HG02678 (cell line): ENCODE measurements at regions not wholly inside any gene's neighbourhood (a gene's known extent, or its start where the extent isn't known, plus 50 kb on each side); places are given as distances from the start of the nearest gene placed in this dataset.
"Not testable (repeated sequence)": the region's sequence is repeated elsewhere in the genome, so short reads cannot be mapped to it uniquely, and the experiment has no call there.

Experiments
- ATAC-seq: cut with Tn5 transposase; IDR thresholded peaks from one replicate; pipeline ENCODE4 v1.9.1; 2021; ENCODE audit warnings: mild to moderate bottlenecking, moderate library complexity; ENCODE audit not compliant: unreplicated experiment

DNA sequence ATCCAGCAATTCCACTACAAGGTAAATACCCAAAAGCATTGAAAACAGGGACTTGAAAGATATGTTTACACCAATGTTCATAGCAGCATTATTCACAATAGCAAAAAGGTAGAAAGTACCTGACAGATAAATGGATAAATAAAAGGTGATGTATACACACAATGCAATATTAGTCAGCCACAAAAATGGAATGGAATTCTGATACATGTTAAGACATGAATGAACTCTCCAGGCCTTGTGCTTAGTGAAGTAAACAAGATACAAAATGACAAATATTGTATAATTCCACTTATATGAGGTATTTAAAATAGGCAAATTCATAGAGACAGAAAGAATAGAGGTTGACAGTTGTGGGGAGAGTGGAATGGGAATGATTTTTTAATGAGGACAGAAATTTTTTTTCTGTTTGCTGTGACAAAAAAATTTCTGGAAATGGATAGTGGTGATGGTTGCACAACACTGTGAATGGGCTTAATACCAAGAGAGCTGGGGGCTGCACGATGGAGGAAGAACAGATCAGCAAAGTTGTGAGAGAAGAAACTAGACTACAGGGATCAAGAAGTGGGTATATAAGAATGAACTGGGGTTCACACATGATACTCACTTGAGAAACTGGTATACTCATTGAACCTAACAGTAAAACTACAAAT, 137.2 kb downstream of the MZT1 start:
- no peak for ATAC-seq

DNA sequence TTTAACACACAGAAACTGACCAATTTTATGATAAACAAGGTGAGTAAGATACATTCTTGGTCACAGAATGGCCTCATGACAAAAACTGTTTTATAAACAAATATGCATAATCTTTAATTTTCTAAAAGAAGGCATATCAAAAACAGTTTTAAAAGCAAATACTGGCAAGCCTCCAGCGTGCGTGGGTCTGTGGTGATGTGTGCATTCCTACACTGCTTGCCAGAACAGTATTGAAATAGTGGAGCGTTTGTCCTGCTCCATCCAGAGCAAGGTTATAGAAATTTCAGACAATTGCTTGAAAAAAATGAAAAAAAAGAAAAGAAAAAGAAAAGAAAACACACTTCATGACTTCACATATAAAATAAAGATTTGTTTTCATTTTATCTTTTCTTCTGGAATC, 140.9 kb downstream of the MZT1 start:
- ATAC-seq: no peak

DNA sequence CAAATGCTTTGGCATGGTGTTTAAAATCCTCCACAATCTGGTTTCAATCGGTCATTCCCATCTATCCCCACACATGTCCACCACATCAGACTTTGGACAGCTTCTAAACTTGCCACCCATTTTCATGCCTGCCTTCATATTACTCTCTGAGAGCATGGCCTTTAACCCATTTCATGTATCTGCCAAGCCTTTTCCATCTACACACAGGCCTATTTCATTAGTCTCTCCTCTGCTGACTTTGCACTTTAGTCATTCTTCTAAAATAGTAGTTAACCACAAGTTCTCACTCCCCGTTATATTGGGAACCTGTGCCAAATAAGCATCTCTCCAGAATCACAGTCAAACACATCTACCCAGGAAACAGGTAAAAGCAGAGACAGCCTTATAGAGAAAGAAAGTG, 142.2 kb downstream of the MZT1 start:
- ATAC-seq: no peak

DNA sequence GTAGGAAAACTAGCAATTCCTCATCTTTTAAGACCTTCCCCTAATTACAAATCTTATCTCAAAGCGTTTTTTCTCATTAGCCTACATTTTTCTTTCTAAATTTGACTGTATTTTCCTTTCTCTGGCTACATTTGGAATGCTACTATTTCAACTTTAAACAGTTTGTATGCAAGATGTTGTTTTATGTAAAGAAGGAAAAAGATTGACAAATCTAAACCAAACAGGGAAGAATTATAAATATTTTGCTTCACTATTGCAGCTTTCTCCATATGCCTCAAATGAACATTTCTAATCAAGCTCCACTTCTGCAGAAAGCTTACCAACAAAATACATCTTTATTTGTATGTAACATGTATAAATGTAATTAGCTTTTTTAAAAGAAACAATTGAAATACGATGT, 156.2 kb downstream of the MZT1 start:
- ATAC-seq: no peak

DNA sequence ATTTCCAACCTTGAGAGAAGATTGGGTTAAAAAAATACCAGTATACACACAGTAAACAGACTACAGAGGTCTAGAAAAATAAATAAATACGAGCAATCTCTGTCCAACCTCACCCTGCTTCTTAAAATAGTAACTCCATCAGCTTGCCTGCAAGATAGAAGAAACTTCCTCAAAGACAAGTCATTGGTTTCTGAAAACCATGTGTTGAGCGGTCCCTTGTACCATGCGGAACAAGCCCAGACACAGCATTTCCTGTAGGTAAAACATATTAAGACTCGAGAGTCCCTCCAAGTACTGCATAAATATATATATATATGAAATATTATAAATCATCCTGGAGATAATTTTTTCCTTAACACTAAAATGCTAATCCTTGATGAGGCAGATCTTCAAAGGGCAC, 157.4 kb downstream of the MZT1 start:
- no peak for ATAC-seq

DNA sequence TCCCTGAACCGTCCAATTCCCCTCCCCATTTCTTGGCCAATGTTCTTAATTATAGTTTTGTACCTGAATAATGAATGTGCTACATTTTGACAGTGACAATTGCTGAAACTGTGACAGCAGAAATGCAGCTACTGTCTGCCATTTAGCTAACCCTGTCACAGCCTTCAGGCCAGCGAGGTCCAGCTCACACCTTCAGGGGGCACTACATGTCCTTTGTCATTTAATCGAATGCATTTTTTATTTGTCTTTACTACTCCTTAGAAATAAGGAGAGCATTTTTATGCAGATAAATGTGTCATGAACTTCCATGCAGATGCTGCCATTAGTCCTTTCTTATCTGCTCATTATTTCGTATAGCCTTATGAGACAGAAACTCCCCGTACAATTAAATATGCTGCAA, 159.9 kb downstream of the MZT1 start:
- no peak for ATAC-seq

DNA sequence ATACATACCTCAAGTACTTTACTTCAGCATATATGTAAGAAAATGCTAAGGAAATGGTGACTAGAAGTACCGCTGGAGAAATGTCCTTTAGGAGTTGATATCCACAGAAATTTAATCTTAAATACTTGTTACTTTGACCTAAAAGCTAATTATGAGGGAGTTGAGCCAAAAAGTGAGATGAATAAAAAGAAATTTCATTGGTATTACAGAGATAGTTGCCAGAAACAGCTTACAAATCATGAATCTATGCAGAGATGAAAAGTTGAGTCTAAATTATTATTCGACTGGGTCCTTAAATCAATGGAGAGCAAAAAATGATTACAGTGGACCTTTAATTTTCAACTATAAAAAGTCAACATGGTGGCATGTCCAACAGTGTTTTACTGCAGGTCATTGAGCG, 160.9 kb downstream of the MZT1 start:
- ATAC-seq: no peak

DNA sequence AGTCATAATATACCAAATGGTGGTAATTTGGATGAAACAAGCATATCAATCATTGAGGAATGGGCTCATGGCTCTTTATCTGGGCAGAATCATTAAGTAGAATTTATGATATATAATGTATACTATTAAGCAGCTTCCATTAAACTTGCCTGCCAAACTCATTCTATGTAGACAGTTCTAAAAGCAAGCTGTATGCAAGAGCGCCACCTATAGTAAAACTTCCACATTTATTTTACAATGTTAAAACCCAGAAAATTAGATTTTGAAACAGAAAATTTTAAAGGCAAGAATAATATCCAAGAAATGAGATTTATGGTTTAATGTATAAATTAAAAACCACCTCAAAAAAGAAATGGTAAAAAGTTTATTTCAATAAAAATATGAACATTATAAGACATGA, 161.5 kb downstream of the MZT1 start:
- no peak for ATAC-seq

DNA sequence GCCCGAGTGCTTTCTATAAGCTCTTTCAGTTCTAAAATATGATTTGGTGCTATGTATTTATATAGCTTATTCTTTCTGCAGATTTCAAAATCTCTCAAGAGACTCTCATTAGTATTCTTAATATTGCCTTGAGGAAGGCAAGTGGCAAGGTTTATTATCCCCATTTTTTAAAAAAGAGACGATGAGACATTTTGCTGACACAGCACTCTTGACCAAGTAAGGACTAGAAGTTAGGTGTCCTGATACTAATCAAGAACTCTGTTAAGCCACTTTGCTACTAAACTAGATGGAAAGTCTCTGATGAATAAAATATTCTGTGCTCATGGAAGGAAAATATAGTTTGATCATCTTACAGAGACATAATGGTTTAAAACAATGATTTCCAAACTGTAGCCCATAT, 164.7 kb downstream of the MZT1 start:
- ATAC-seq: no peak

DNA sequence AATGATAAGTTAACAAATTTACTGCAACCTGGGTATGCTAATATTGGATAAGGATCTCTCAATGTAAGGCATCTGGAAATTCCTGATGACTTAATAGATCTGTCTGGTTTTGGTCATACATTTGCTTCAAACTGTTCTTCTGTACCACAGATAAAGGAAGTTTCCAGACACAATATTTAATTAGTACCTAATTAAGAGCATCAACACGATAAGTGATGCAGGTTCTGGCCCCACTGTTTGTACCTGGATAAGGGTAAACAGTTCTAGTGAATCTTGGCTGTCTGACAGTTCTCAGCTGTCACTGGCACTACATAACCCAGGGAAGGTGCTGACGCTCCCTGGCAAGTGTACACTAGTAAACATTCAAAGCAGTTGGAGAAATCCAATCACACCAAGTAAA, 165.6 kb downstream of the MZT1 start:
- ATAC-seq: no peak

DNA sequence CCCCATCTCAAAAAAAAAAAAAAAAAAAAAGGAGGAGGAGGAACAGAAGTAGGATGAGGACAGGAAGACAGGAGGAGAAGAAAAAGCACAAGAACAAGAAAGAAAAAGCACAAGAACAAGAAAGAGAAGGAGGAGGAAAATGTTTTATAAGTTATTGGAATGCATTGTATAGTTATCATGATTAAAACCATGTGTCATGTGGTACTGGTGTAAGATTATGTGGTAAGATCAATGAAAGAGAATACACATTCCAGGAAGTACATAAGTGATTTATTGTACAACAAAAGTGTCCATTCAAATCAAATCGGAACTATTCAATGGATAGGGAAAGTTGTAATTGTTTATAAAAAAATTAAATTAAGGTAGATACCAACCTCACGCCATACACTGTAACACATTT, 167.7 kb downstream of the MZT1 start:
- ATAC-seq: no peak

DNA sequence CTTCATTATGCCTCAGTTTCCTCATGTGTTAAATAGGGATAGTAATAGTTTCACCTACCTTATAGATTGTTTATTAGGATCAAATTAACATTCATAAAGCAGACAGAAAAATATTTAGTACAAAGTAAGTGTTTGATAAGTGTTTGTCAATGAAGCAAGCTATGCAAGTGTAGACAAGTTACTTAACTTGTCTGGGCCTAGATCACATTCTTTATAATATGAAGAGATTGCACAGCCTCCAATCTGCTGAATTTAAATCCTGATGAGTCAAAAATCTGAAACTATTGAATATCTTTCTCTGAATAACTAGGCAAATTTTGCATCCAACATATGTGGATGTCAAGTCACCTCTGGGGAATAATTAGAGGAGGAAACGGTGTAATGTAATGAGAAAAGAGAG, 170.5 kb downstream of the MZT1 start:
- no peak for ATAC-seq

DNA sequence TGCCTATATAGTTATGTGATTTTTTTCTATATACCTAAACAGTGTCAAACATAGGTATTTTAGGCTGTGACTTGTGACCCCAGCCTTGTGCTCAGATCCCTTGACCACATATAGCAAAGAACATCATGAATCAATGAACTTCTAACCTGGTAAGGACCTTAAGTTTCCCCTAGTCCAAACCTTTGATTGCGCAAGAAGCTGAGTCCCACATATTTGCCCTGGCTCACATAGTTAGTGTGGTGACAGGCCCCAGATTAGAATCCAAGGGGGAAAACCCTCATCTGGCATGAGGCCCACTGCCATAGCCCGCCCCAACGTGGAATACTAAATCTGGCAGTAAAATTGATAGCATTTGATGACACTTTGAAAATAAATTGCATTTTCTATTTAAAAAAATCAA, 171.8 kb downstream of the MZT1 start:
- ATAC-seq: no peak

DNA sequence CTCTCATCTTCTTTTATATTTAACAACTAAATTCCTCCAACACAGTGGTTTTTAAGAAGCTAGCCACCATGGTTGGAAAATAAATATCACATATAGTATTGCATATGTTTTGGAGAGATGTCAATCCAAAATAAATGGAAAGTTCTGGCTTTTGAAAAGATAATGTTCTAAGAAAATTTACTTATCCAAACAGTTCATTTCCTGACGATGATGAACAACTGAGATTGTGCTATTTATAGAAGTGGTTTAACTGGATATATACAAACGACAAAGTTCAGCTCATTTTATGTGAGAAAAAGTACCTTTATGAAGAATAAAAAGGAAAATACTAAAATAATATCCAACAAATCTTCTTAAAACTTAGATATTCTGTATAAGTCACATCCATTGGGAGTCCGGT, 174.7 kb downstream of the MZT1 start:
- ATAC-seq: no peak

DNA sequence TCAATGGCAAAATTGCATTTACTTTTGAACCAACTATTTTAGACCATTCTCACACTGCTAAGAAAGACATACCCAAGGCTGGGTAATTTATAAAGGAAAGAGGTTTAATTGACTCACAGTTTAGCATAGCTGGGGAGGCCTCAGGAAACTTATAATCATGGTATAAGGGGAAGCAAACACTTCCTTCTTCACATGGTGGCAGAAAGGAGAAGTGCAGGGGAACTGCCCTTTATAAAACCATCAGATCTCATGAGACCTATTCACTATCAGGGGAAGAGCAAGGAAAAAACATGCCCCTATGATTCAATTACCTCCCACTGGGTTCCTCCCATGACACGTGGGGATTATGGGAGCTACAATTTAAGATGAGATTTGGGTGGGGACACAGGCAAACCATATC, 181.5 kb downstream of the MZT1 start:
- ATAC-seq: not testable (repeated sequence)

DNA sequence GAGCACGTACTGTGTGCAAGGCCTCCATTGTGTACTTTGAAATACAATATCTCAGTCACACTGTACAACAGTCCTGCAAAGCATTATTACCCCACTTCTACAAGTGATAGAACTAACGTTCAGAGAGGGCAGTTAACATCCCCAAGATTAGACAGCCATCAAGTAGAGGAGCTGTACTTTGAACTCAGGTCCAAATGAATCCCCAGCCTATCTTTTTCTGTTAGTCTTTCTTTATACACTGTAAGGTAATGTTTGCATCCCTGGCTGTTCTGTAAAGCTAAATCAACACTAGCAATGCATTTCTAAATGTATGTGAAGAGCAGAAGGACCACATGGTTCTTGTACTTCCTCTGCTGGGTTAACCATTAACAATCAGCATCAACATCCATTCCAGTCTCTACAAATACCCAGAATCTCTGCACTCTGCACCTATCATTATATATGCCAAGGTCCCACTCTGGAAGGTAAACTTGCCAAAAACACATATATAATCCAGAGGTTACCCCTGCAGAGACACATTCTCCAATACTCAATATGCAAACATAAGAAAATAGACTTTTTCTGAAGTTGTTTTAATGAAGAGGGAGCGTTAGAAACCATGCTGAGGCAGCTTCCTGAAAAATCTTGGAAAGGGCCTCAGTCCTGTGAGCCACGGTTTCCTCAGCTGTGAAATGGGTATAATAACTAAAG, 182.3 kb downstream of the MZT1 start:
- ATAC-seq: no peak

DNA sequence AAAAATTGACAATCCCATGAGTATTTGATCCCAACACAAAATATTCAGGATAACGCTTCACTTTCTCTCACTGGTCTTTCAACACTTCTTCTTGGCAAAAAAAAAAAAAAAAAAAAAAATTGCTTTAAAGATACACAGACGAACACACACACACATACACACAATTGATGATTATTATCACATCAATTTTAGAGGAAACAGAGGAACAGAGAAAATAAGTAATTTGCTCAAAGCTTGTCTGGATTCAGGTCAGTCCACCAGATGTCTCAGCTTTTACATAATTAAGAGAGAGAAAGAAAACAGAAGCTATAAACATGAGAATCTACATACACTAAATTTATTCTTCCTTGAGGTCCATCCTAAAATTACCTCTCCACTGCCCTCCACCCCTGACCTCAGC, 183.4 kb downstream of the MZT1 start:
- ATAC-seq: no peak

DNA sequence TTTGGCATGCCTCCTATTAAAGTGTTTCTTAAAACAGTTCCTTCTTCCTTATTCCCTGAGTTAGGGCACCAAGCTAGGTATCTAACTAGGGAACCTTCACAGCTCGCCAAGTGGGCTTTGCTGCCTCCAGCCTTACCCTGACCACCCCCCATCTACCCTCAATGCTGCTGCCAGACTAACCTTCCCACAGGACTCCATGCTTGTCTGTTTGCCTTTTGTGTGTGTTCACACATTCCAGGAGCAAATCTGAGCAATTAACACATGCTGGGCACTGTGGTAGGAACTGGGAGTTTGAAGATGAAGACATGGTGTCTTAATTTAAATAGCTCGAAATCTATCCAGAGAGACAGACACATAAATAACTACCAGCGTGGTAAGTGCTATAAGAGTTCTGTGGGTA, 185.2 kb downstream of the MZT1 start:
- ATAC-seq: no peak

DNA sequence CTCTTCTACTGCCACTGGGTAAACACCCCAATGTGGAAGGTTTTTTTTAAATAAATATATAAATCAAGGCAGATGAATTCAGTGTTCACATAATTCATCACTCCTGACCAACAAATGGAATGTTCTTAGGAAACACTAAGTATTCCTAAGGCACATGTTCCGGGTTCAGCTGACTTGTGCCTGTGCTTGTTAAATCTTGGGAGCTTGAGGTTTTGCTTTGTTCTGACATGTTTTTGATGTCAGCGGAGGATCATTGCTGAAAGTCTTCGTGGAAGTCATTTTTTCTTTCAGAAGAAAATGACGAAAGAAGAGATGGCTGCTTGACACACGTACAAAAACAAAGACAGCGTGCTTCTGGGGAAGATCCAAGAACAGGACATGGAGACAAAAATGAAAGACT, 185.8 kb downstream of the MZT1 start:
- ATAC-seq: no peak

DNA sequence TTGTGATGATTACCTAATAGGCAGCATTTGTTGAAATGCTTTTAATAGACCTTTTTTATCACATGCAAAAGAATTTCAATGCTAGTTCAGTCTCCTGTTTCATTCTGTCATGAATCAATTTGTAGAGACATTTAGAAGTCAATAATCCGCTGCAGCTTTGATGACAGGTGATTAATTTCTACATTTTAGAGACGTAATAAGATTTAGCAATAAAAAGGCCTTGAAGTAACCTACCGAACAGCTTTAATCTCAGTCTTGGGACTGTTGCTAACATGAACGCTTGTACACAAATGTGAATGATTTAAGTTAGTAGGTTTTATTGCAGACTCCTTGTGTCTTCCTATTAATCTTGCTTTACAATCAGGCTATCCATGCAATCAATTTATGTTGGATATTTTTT, 186.5 kb downstream of the MZT1 start:
- no peak for ATAC-seq

DNA sequence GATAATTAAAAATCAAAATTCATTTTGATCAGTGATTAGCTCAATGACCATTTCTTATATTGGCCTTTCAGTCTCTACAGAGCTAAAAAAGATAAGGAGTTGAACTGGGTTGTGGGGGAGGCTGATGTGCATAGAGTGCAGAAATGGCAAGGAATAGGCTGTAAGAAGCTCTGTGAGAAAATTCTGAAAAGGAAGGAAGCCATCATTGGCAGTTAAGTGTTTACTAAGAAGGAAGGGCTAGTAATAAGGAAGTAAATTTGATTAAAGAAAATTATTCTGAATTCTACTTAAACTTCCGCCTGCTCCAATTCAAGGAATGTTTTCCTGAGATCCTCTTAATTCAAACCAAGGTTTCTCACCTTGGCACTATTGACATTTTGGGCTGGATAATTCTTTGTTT, 187.5 kb downstream of the MZT1 start:
- no peak for ATAC-seq

DNA sequence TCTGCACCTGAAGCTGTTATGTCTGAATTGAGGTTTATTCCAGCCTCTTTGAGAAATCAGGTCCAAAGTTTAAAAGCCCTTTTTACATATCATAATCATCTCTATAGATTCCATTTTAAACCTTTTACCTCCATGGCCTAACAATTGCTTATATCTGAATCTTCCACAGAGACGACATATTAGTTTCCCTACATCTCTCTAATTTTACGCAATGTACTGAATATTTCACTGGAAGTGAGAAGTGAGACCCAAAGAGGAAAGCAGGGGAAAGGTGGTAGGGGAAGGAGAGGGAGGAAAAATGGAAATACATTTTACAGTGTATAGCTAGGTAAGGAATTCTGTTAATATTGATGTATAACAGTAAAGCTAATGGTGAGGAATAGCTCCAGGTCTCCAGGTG, 189.6 kb downstream of the MZT1 start:
- no peak for ATAC-seq

DNA sequence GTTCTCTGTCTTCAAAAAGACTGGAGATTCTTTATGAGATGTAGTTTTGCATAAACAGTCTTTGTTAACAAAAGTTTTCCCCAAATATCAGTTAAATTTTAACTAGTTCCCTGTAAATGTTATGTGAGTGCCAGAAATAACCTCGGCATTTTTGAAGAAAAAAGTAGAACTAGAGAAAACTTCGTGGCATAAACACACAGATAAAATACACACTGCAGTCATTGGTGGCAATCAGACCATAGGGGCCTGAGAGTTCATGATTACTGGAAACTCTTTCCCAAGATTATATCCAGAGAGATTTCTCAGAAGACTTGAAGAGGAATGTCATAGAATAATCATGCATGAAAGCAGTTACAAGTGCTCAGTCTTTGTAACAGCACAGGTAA, 190.0 kb downstream of the MZT1 start:
- no peak for ATAC-seq
